PC-3 (cell line): ENCODE measurements at regions not wholly inside any gene's neighbourhood (a gene's known extent, or its start where the extent isn't known, plus 50 kb on each side); places are given as distances from the start of the nearest gene placed in this dataset.
"Not testable (repeated sequence)": the region's sequence is repeated elsewhere in the genome, so short reads cannot be mapped to it uniquely, and the experiment has no call there.

Source experiments
- ATAC-seq: fragments of 200-7000 bp; cut with Tn5 transposase; 2 replicates; pipeline ENCODE4 v1.9.1; 2020; ENCODE audit warnings: mild to moderate bottlenecking, moderate library complexity
- BruUV-seq: library from RNA; stranded (reverse); fragments of 400-500 nt; replicated peaks from 2 replicates; lab custom pipeline; 2021; lab: Mats Ljungman, UMichigan
- CTCF ChIA-PET: fragments of 300-600 bp; sonication (Branson Sonifier 250); formaldehyde crosslinking; loops from one replicate; lab custom pipeline; 2022; ENCODE audit warnings: antibody characterized with exemption; lab: Charles Lee
- POLR2A ChIA-PET: fragments of 300-600 bp; sonication (Branson Sonifier 250); formaldehyde crosslinking; loops from one replicate; lab custom pipeline; 2022; ENCODE audit warnings: antibody characterized with exemption; ENCODE audit not compliant: unreplicated experiment; lab: Charles Lee
- DNase-seq: peaks from one replicate; pipeline ENCODE4 v3.0.0-alpha.2; 2015
- H2AFZ ChIP-seq: fragments of 300-600 bp; sonication (generic); 2 replicates; pipeline ENCODE4 v1.6.0; 2016; ENCODE audit warnings: antibody characterized with exemption, low read length
- H3F3A ChIP-seq: fragments of 300-600 bp; sonication (generic); one replicate; pipeline ENCODE4 v1.6.0; 2017; ENCODE audit warnings: antibody characterized with exemption, low read length, control low read depth, mild to moderate bottlenecking; ENCODE audit not compliant: unreplicated experiment
- H3K27ac ChIP-seq: fragments of 300-600 bp; sonication (generic); 2 replicates; pipeline ENCODE4 v1.5.1; 2016; ENCODE audit warnings: mild to moderate bottlenecking, low read length
- H3K27me3 ChIP-seq: fragments of 300-600 bp; sonication (generic); 2 replicates; pipeline ENCODE4 v1.6.1; 2016; ENCODE audit warnings: low read length, mixed read lengths
- H3K36me3 ChIP-seq: fragments of 300-600 bp; sonication (generic); 2 replicates; pipeline ENCODE4 v1.6.1; 2016; ENCODE audit warnings: low read depth, mixed run types, low read length, mixed read lengths
- H3K4me1 ChIP-seq: fragments of 300-600 bp; sonication (generic); 2 replicates; pipeline ENCODE4 v1.5.1; 2016; ENCODE audit warnings: low read length; ENCODE audit not compliant: insufficient read depth
- H3K4me2 ChIP-seq: fragments of 300-600 bp; sonication (generic); 2 replicates; pipeline ENCODE4 v1.6.0; 2016; ENCODE audit warnings: low read length
- H3K4me3 ChIP-seq: fragments of 300-600 bp; sonication (generic); 2 replicates; pipeline ENCODE4 v1.5.1; 2016; ENCODE audit warnings: mild to moderate bottlenecking, low read length, mixed read lengths
- H3K79me2 ChIP-seq: fragments of 300-600 bp; sonication (generic); 2 replicates; pipeline ENCODE4 v1.6.1; 2017; ENCODE audit warnings: low read length, mixed read lengths
- H3K9ac ChIP-seq: fragments of 300-600 bp; sonication (generic); 2 replicates; pipeline ENCODE4 v1.6.0; 2016; ENCODE audit warnings: mild to moderate bottlenecking, low read length
- H3K9me2 ChIP-seq: fragments of 300-600 bp; sonication (generic); replicated peaks from 2 replicates; pipeline ENCODE4 v1.6.1; 2016; ENCODE audit warnings: mixed run types, low read length, mixed read lengths
- H3K9me3 ChIP-seq: fragments of 300-600 bp; sonication (generic); 2 replicates; pipeline ENCODE4 v1.6.1; 2016; ENCODE audit warnings: low read length, mixed read lengths
- H4K20me1 ChIP-seq: fragments of 300-600 bp; sonication (generic); 2 replicates; pipeline ENCODE4 v1.6.1; 2016; ENCODE audit warnings: low read length, mixed read lengths
- intact Hi-C: fragments of 100-400 bp; cut with micrococcal nuclease; formaldehyde crosslinking; loops from 2 replicates; pipeline ENCODE4 v1.9.0; 2023

DNA sequence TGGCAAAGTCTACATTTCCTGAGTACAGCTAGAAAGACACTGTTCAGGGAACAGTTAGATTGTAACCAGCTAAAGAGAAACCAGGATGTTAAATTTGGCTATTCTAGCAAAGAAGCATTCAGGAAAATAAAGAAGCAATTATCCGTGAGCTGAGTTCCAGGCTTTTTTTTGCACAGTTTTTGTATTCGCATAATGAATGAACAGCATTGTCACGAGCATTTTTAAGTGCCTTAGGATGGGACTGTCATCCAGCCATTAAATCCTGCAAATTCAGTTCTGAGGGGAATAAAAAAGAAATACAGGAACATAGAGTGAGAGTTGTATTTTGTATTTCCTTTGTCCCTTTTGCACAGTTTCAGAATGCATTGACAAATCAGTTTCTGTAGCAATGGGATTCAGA lies 1302.2 kb downstream of the CDH12 start:
- H3K79me2 ChIP-seq, H3K27me3 ChIP-seq, ATAC-seq, H3K4me1 ChIP-seq, POLR2A ChIA-PET, BruUV-seq, H2AFZ ChIP-seq, H4K20me1 ChIP-seq, intact Hi-C loops, DNase-seq, CTCF ChIA-PET, H3K9ac ChIP-seq, H3K36me3 ChIP-seq, H3K4me2 ChIP-seq, H3K9me3 ChIP-seq, H3K9me2 ChIP-seq, H3K27ac ChIP-seq, H3F3A ChIP-seq, H3K4me3 ChIP-seq: not testable (repeated sequence)

GRCh38 chr5:21547656-21548055 lies 1305.5 kb downstream of the CDH12 start:
- H3K4me2 ChIP-seq, CTCF ChIA-PET, H3K27me3 ChIP-seq, POLR2A ChIA-PET, DNase-seq, ATAC-seq, H3K4me1 ChIP-seq, H3K9me3 ChIP-seq, BruUV-seq, H2AFZ ChIP-seq, H3K36me3 ChIP-seq, H3K9me2 ChIP-seq, intact Hi-C loops, H3K79me2 ChIP-seq, H3K9ac ChIP-seq, H3K4me3 ChIP-seq, H4K20me1 ChIP-seq, H3F3A ChIP-seq, H3K27ac ChIP-seq: not testable (repeated sequence)

DNA sequence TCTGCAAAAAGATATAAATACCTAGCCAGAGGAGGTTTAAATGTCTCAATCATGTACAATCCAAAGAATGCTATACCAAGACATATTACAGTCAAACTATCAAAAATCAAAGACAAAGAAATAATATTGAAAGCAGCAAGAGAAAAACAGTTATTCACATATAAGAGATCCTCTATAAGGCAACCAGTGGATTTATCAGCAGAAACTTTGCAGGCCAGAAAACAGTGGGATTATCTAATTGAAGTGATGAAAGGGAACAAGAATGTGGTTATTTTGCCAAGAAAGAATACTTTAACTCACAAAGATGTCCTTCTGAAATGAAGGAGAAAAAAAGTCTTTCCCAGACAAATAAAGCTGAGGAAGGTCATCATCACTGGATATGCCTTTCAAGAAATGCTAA lies 1318.0 kb downstream of the CDH12 start:
- POLR2A ChIA-PET, CTCF ChIA-PET, BruUV-seq, H3K27me3 ChIP-seq, H3K4me2 ChIP-seq, H4K20me1 ChIP-seq, H3K4me3 ChIP-seq, H3K36me3 ChIP-seq, H3K79me2 ChIP-seq, H3K9ac ChIP-seq, H3F3A ChIP-seq, H3K4me1 ChIP-seq, H3K27ac ChIP-seq, ATAC-seq, DNase-seq, intact Hi-C loops, H3K9me2 ChIP-seq, H2AFZ ChIP-seq, H3K9me3 ChIP-seq: not testable (repeated sequence)

- H3K4me2 ChIP-seq, H3K4me3 ChIP-seq, H3K9me2 ChIP-seq, H3K4me1 ChIP-seq, ATAC-seq, DNase-seq, CTCF ChIA-PET, H3F3A ChIP-seq, H3K79me2 ChIP-seq, intact Hi-C loops, H2AFZ ChIP-seq, H3K9me3 ChIP-seq, H3K27ac ChIP-seq, POLR2A ChIA-PET, H3K36me3 ChIP-seq, BruUV-seq, H3K9ac ChIP-seq, H3K27me3 ChIP-seq, H4K20me1 ChIP-seq: not testable (repeated sequence)
These were observed 1332.0 kb downstream of the CDH12 start for GRCh38 chr5:21521157-21521556.

GRCh38 chr5:21496926-21497325 lies 1356.2 kb downstream of the CDH12 start:
- H3K4me2 ChIP-seq, H4K20me1 ChIP-seq, H3K36me3 ChIP-seq, DNase-seq, H3K9ac ChIP-seq, H3K9me3 ChIP-seq, intact Hi-C loops, H3K27ac ChIP-seq, H3K4me1 ChIP-seq, BruUV-seq, H3K4me3 ChIP-seq, H3K79me2 ChIP-seq, H2AFZ ChIP-seq, H3K27me3 ChIP-seq, H3F3A ChIP-seq, ATAC-seq, H3K9me2 ChIP-seq, CTCF ChIA-PET, POLR2A ChIA-PET: not testable (repeated sequence)

- intact Hi-C loops, H3K4me1 ChIP-seq, DNase-seq, H3K79me2 ChIP-seq, H3K36me3 ChIP-seq, H3K4me3 ChIP-seq, H3K4me2 ChIP-seq, CTCF ChIA-PET, H3F3A ChIP-seq, H3K9me2 ChIP-seq, H3K9ac ChIP-seq, H2AFZ ChIP-seq, ATAC-seq, H3K27ac ChIP-seq, POLR2A ChIA-PET, H4K20me1 ChIP-seq, BruUV-seq, H3K27me3 ChIP-seq, H3K9me3 ChIP-seq: not testable (repeated sequence)
These were observed 1357.1 kb downstream of the CDH12 start for GRCh38 chr5:21496056-21496455.

DNA sequence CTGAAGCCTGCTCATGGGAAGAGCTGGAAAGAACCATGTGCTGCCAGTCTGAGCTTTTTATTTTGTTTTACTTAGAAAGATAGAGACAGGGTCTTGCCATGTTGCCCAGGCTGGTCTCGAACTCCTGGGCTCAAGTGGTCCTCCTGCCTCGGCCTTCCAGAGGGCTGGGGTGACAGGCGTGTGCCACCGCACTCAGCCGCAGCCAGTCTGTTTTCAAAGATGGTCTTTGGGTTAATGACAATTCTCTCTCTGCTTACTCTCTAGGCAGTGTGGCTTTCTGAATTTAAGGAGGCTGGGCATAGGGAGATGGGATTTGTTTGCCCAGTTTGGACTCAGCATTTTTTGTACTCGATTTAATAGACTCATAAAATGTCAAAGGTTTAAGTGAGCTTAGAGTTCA lies 1357.9 kb downstream of the CDH12 start:
- H3K27me3 ChIP-seq, intact Hi-C loops, H3K4me2 ChIP-seq, H3K9ac ChIP-seq, H3K79me2 ChIP-seq, POLR2A ChIA-PET, ATAC-seq, BruUV-seq, H2AFZ ChIP-seq, H3K9me2 ChIP-seq, H3K27ac ChIP-seq, CTCF ChIA-PET, H3K4me3 ChIP-seq, H3K36me3 ChIP-seq, DNase-seq, H3K4me1 ChIP-seq, H3K9me3 ChIP-seq, H3F3A ChIP-seq, H4K20me1 ChIP-seq: not testable (repeated sequence)
